ENCODE measurements at regions not wholly inside any gene's neighbourhood (a gene's known extent, or its start where the extent isn't known, plus 50 kb on each side); places are given as distances from the start of the nearest gene placed in this dataset.

DNA sequence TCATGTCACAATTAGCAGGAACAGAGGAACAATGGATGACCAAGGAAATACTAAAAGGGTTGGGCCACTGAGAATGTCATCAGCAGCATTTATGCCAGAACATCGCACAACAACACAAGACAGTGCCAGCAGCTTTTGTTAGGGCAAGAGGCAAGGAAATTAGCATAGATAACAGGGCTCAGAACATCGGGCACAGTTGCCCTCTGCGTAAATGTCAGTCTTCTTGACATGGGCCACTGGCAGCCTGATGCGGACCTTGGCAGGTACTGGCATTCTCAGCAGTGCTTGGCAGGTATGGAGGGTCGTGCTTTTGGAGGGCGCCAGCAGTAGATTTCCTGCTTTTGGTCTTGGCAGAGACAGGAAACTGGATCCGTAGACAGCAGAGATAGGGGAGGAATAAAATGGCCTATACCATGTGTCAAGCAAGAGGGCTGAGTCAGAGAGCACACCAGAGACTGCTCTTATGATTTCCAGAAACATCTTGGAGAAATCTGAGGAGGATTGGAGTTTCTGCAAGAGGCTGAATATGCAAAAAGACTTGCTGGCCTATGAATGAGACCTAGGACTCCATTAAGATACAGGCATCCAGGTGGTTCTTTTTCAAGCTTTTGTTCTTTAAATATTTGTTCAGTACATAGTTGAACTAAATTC is 371.5 kb upstream of the MTPN start:
- no peak overlapping the region for H3K4me3 Mint-ChIP-seq
- no peaks in the 10 kb centered on the region for H3K4me1 ChIP-seq (ENCODE audit: control insufficient read depth in 2 of 2, insufficient read depth in 2 of 2, low read length in 2 of 2)
- H3K9me3 Mint-ChIP-seq: peaks cover 0 to 7% (median 0%) of the 10 kb centered on the region in 11 donors
- ATAC-seq (no peak), DNase-seq (no peak)
- intact Hi-C loops (cut with micrococcal nuclease): no loop called here
- ChIA-PET POLR2A (no interaction called here), CTCF (no interaction called here)
- H3K36me3 Mint-ChIP-seq: no peaks in the 10 kb centered on the region
- no peaks in the 10 kb centered on the region for H3K27me3 ChIP-seq (ENCODE audit: control insufficient read depth in 2 of 2, insufficient read depth in 2 of 2, low read length in 2 of 2)
- no peaks in the 10 kb centered on the region for H3K9me3 ChIP-seq (ENCODE audit: control insufficient read depth in 2 of 3, low read length in 3 of 3)
- no peaks in the 10 kb centered on the region for H3K36me3 ChIP-seq (ENCODE audit: control insufficient read depth in 2 of 3, insufficient read depth in 3 of 3, low read length in 3 of 3)
- H3K4me3 ChIP-seq (ENCODE audit: low read length): no peak overlapping the region
- no peak overlapping the region for H3K27ac ChIP-seq (ENCODE audit: low read depth, low read length)
- peaks cover 0 to 6% (median 3%) of the 10 kb centered on the region in 5 donors for H3K27me3 Mint-ChIP-seq
- no peaks in the 10 kb centered on the region for H3K4me1 Mint-ChIP-seq
- no peak overlapping the region for H3K27ac Mint-ChIP-seq

DNA sequence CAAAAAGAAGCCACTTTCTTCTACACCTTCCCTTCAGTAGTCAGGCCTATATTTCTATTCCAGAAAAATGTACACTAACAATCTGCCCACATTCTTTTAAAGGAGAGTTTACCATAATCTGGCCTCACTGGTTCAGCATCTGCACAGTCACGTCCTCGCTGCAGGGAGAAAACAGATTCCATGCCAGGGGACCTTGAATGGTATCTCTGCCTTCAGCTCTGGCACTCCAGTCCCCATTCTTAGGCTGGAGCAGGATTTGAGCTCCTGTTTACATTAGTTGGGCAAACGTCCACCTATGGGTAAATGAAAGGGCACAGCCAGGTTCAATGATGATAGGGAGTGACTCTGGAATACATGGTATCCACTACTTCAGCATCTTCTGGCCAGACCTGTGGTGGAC is 371.0 kb upstream of the MTPN start:
- H3K36me3 Mint-ChIP-seq: no peaks in the 10 kb centered on the region
- H3K27me3 Mint-ChIP-seq: peaks cover 0 to 4% (median 2%) of the 10 kb centered on the region in 5 donors
- intact Hi-C loops (cut with micrococcal nuclease): no loop called here
- no peak overlapping the region for H3K27ac Mint-ChIP-seq
- ATAC-seq (no peak), DNase-seq (no peak)
- Histone ChIP-seq H3K9me3 (ENCODE audit: control insufficient read depth in 2 of 3, low read length in 3 of 3) (no peaks in the 10 kb centered on the region), H3K4me3 (ENCODE audit: low read length) (no peak overlapping the region), H3K27me3 (ENCODE audit: control insufficient read depth in 2 of 2, insufficient read depth in 2 of 2, low read length in 2 of 2) (no peaks in the 10 kb centered on the region), H3K4me1 (ENCODE audit: control insufficient read depth in 2 of 2, insufficient read depth in 2 of 2, low read length in 2 of 2) (no peaks in the 10 kb centered on the region), H3K36me3 (ENCODE audit: control insufficient read depth in 2 of 3, insufficient read depth in 3 of 3, low read length in 3 of 3) (no peaks in the 10 kb centered on the region), H3K27ac (ENCODE audit: low read depth, low read length) (no peak overlapping the region)
- no peak overlapping the region for H3K4me3 Mint-ChIP-seq
- H3K9me3 Mint-ChIP-seq: peaks cover 0 to 7% (median 0%) of the 10 kb centered on the region in 11 donors
- no peaks in the 10 kb centered on the region for H3K4me1 Mint-ChIP-seq
- ChIA-PET CTCF (no interaction called here), POLR2A (no interaction called here)

DNA sequence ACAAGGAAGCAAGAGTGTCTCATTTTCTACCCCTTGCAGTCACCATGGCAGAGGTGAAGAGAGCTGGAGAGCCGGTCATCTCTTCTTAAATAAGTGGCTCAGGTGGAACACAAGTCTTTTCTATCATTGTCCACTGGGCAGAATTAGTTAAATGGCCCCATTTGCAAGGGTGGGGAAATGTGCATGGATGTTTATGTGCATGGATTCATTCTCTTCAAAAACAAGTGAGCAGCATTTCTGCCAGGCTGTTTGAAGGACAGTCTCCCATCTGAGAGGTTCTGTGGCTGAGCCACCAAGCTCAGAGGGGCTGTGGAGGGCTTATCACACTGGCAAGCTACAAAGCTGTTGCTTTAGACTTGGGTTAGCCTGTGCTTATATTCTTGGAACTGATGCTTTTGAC is 370.3 kb upstream of the MTPN start:
- Histone ChIP-seq H3K4me3 (ENCODE audit: low read length) (no peak overlapping the region), H3K4me1 (ENCODE audit: control insufficient read depth in 2 of 2, insufficient read depth in 2 of 2, low read length in 2 of 2) (no peaks in the 10 kb centered on the region), H3K9me3 (ENCODE audit: control insufficient read depth in 2 of 3, low read length in 3 of 3) (no peaks in the 10 kb centered on the region), H3K27me3 (ENCODE audit: control insufficient read depth in 2 of 2, insufficient read depth in 2 of 2, low read length in 2 of 2) (no peaks in the 10 kb centered on the region), H3K27ac (ENCODE audit: low read depth, low read length) (no peak overlapping the region), H3K36me3 (ENCODE audit: control insufficient read depth in 2 of 3, insufficient read depth in 3 of 3, low read length in 3 of 3) (no peaks in the 10 kb centered on the region)
- no peak for DNase-seq
- H3K9me3 Mint-ChIP-seq: peaks cover 0 to 7% (median 0%) of the 10 kb centered on the region in 11 donors
- ATAC-seq: no peak
- no peaks in the 10 kb centered on the region for H3K4me1 Mint-ChIP-seq
- no peak overlapping the region for H3K4me3 Mint-ChIP-seq
- POLR2A ChIA-PET: no interaction called here
- H3K27me3 Mint-ChIP-seq: peaks cover 0 to 3% (median 0%) of the 10 kb centered on the region in 5 donors
- intact Hi-C loops (cut with micrococcal nuclease): no loop called here
- H3K36me3 Mint-ChIP-seq: no peaks in the 10 kb centered on the region
- CTCF ChIA-PET: no interaction called here
- no peak overlapping the region for H3K27ac Mint-ChIP-seq

DNA sequence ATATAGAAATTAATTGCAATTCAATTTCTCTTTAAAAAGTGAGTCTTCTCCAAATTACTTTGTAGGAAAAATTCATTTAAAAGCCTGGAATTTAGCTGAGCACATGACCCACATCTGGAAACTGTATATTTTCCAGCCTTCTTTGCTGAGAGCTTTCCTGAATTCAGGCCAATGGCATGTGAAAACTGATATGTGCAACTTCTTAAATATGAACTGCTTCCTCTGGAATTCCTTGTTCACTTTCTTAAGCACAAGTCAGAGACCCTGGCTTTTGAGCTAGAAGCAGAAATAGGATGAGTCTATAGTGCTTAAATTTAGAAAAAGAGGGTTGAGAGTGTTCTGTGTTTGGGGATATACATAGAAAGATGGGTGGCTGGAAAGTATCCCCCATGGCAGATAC is 365.1 kb upstream of the MTPN start:
- Mint-ChIP-seq H3K4me3 (no peak overlapping the region), H3K27ac (no peak overlapping the region), H3K36me3 (no peaks in the 10 kb centered on the region), H3K4me1 (no peaks in the 10 kb centered on the region), H3K9me3 (peaks cover 0 to 11% (median 2%) of the 10 kb centered on the region in 11 donors), H3K27me3 (no peaks in the 10 kb centered on the region)
- no peaks in the 10 kb centered on the region for H3K36me3 ChIP-seq (ENCODE audit: control insufficient read depth in 2 of 3, insufficient read depth in 3 of 3, low read length in 3 of 3)
- intact Hi-C loops (cut with micrococcal nuclease): no loop called here
- H3K27me3 ChIP-seq (ENCODE audit: control insufficient read depth in 2 of 2, insufficient read depth in 2 of 2, low read length in 2 of 2): no peaks in the 10 kb centered on the region
- no peak overlapping the region for H3K27ac ChIP-seq (ENCODE audit: low read depth, low read length)
- no peak overlapping the region for H3K4me3 ChIP-seq (ENCODE audit: low read length)
- no peak for DNase-seq
- no peaks in the 10 kb centered on the region for H3K9me3 ChIP-seq (ENCODE audit: control insufficient read depth in 2 of 3, low read length in 3 of 3)
- CTCF ChIA-PET: no interaction called here
- H3K4me1 ChIP-seq (ENCODE audit: control insufficient read depth in 2 of 2, insufficient read depth in 2 of 2, low read length in 2 of 2): no peaks in the 10 kb centered on the region
- ATAC-seq: no peak
- POLR2A ChIA-PET: no interaction called here

DNA sequence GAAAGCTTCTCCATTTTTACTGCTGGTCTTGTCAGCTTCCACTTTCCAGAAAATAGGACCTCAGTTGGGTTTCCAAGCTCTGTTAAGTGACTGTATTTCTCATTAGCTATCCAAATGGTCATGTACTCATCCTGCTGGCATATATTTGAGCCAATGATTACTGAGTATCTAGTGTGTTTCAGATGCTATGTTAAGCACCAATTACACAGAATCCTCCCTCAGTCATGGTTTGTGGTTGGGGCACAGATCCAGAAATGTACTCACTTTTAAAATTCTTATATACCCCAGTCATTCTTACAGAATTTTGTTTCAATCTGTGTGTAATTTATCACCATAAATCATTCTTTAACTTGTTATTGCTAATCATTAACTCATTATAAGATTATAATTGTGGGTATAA is 362.3 kb upstream of the MTPN start:
- Histone ChIP-seq H3K27me3 (ENCODE audit: control insufficient read depth in 2 of 2, insufficient read depth in 2 of 2, low read length in 2 of 2) (no peaks in the 10 kb centered on the region), H3K27ac (ENCODE audit: low read depth, low read length) (no peak overlapping the region), H3K4me1 (ENCODE audit: control insufficient read depth in 2 of 2, insufficient read depth in 2 of 2, low read length in 2 of 2) (no peaks in the 10 kb centered on the region), H3K9me3 (ENCODE audit: control insufficient read depth in 2 of 3, low read length in 3 of 3) (no peaks in the 10 kb centered on the region), H3K4me3 (ENCODE audit: low read length) (no peak overlapping the region), H3K36me3 (ENCODE audit: control insufficient read depth in 2 of 3, insufficient read depth in 3 of 3, low read length in 3 of 3) (no peaks in the 10 kb centered on the region)
- no peaks in the 10 kb centered on the region for H3K27me3 Mint-ChIP-seq
- POLR2A ChIA-PET: no interaction called here
- DNase-seq (no peak), ATAC-seq (no peak)
- intact Hi-C loops (cut with micrococcal nuclease): no loop called here
- no peaks in the 10 kb centered on the region for H3K36me3 Mint-ChIP-seq
- H3K9me3 Mint-ChIP-seq: peaks cover 0 to 10% (median 0%) of the 10 kb centered on the region in 11 donors
- no peak overlapping the region for H3K27ac Mint-ChIP-seq
- CTCF ChIA-PET: no interaction called here
- no peak overlapping the region for H3K4me3 Mint-ChIP-seq
- H3K4me1 Mint-ChIP-seq: no peaks in the 10 kb centered on the region

DNA sequence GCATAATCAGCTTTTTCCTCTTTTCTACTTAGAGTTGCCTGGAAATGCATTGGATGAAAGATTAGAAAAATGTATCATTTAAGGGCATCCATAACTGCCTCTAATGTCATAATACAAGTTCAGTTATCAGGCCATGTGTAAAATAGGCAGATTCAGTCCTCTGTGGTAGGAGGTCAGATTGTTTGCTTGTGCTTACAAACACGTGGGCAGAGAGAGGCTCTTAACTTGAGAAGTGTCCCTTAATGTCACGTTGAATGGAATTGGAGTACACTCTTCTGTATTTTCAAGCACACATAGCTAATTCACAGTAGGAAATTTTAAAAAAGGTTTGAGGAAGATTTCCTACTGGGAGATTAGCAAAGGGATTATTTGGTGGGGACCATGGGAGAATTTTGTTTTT is 359.8 kb upstream of the MTPN start:
- Histone ChIP-seq H3K27me3 (ENCODE audit: control insufficient read depth in 2 of 2, insufficient read depth in 2 of 2, low read length in 2 of 2) (no peaks in the 10 kb centered on the region), H3K9me3 (ENCODE audit: control insufficient read depth in 2 of 3, low read length in 3 of 3) (no peaks in the 10 kb centered on the region), H3K4me3 (ENCODE audit: low read length) (no peak overlapping the region), H3K36me3 (ENCODE audit: control insufficient read depth in 2 of 3, insufficient read depth in 3 of 3, low read length in 3 of 3) (no peaks in the 10 kb centered on the region), H3K4me1 (ENCODE audit: control insufficient read depth in 2 of 2, insufficient read depth in 2 of 2, low read length in 2 of 2) (no peaks in the 10 kb centered on the region), H3K27ac (ENCODE audit: low read depth, low read length) (no peak overlapping the region)
- H3K27ac Mint-ChIP-seq: no peak overlapping the region
- H3K4me3 Mint-ChIP-seq: no peak overlapping the region
- peaks cover 0 to 10% (median 0%) of the 10 kb centered on the region in 11 donors for H3K9me3 Mint-ChIP-seq
- no peaks in the 10 kb centered on the region for H3K27me3 Mint-ChIP-seq
- DNase-seq: no peak
- no peaks in the 10 kb centered on the region for H3K4me1 Mint-ChIP-seq
- ChIA-PET CTCF (no interaction called here), POLR2A (no interaction called here)
- no peak for ATAC-seq
- intact Hi-C loops (cut with micrococcal nuclease): no loop called here
- H3K36me3 Mint-ChIP-seq: no peaks in the 10 kb centered on the region

DNA sequence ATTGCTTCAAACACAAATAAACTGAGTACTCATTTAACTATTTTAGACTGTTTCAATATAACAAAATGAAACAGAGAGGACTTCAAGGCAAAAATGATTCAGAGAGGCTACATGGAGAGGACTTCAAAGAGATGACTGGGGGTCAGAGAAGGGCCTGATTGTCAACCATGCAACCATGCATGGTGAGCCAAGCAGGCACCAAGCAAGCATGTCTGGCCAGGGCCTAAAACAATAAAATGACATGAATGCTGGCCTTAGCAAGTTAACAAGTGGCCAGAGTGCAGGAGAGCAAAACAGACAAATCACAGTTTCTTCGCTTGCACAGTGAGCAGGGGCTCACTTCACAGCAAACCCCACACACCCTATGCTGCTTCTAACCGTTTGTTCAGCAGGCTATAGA is 356.5 kb upstream of the MTPN start:
- Histone ChIP-seq H3K36me3 (ENCODE audit: control insufficient read depth in 2 of 3, insufficient read depth in 3 of 3, low read length in 3 of 3) (no peaks in the 10 kb centered on the region), H3K9me3 (ENCODE audit: control insufficient read depth in 2 of 3, low read length in 3 of 3) (no peaks in the 10 kb centered on the region), H3K27ac (ENCODE audit: low read depth, low read length) (no peak overlapping the region), H3K4me1 (ENCODE audit: control insufficient read depth in 2 of 2, insufficient read depth in 2 of 2, low read length in 2 of 2) (no peaks in the 10 kb centered on the region), H3K27me3 (ENCODE audit: control insufficient read depth in 2 of 2, insufficient read depth in 2 of 2, low read length in 2 of 2) (no peaks in the 10 kb centered on the region), H3K4me3 (ENCODE audit: low read length) (no peak overlapping the region)
- Mint-ChIP-seq H3K9me3 (peaks cover 0 to 5% (median 0%) of the 10 kb centered on the region in 11 donors), H3K36me3 (no peaks in the 10 kb centered on the region), H3K4me3 (no peak overlapping the region), H3K27me3 (no peaks in the 10 kb centered on the region), H3K4me1 (no peaks in the 10 kb centered on the region), H3K27ac (no peak overlapping the region)
- ChIA-PET POLR2A (no interaction called here), CTCF (interaction anchor here (0.6 kb wide), 1 partner anchor 12 kb away, joined by 6 read pairs; no protein-coding TSS in a partner anchor)
- ATAC-seq (no peak), DNase-seq (no peak)
- intact Hi-C loops (cut with micrococcal nuclease): no loop called here
